Fibroblast of villous mesenchyme (primary cell): ENCODE measurements at regions not wholly inside any gene's neighbourhood (a gene's known extent, or its start where the extent isn't known, plus 50 kb on each side); places are given as distances from the start of the nearest gene placed in this dataset.

Source experiments
- DNase-seq: peaks from one replicate; pipeline ENCODE4 v3.0.0-alpha.2; 2010; ENCODE audit warnings: low read depth
- H3K4me3 ChIP-seq: 2 replicates; pipeline ENCODE4 v1.5.1; 2011; ENCODE audit warnings: low read depth, mild to moderate bottlenecking, low read length
- TF ChIP-seq, protein P1 (sequence below): IDR thresholded peaks from 2 replicates; pipeline ENCODE4 v1.5.1; 2012; ENCODE audit warnings: low read depth, mild to moderate bottlenecking, low read length; ENCODE audit not compliant: insufficient read depth

DNA sequence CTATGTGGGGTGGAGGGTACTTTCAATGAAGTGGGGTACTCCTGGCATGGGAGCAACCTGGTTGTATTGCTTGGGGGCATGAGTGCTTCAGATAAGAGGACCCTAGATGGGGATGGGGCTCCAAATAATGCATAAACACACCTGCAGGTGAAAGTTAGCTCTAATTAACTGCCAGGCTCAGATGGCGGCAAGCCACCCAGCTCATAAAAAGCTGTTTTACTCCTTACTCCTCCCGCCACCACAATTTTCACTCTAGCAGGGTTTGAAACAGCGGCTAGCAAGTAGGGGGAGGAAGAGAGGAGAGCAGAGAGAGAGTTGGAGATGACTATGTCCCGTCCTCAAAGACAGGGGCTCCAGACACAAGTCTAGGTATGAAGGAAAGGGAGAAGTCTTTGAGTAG is 117.7 kb upstream of the WSCD1 start:
- H3K4me3 ChIP-seq, result no peak overlapping the region
- TF ChIP-seq, protein P1, sequence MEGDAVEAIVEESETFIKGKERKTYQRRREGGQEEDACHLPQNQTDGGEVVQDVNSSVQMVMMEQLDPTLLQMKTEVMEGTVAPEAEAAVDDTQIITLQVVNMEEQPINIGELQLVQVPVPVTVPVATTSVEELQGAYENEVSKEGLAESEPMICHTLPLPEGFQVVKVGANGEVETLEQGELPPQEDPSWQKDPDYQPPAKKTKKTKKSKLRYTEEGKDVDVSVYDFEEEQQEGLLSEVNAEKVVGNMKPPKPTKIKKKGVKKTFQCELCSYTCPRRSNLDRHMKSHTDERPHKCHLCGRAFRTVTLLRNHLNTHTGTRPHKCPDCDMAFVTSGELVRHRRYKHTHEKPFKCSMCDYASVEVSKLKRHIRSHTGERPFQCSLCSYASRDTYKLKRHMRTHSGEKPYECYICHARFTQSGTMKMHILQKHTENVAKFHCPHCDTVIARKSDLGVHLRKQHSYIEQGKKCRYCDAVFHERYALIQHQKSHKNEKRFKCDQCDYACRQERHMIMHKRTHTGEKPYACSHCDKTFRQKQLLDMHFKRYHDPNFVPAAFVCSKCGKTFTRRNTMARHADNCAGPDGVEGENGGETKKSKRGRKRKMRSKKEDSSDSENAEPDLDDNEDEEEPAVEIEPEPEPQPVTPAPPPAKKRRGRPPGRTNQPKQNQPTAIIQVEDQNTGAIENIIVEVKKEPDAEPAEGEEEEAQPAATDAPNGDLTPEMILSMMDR, result no peak
- no peak for DNase-seq

DNA sequence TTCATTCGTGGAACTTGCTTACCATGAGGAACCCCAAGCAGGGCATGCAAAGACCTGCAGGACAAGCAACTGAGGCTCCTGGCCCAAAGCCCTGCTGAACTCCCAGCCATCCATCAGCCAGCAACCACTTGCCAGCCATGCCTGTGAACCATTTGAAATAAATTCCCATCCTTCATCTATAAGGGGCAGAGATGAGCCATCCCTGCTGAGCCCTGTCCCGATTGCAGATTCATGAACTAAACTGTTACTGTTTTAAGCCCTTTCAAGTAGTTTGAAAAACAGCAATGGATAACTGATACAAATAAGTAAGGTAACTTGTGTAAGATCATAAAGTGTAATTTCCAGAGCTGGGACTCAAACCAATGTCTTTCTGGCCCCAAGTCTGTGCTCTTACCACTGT is 114.4 kb upstream of the WSCD1 start:
- H3K4me3 ChIP-seq, result no peak overlapping the region
- TF ChIP-seq, protein P1, result no peak
- no peak for DNase-seq

DNA sequence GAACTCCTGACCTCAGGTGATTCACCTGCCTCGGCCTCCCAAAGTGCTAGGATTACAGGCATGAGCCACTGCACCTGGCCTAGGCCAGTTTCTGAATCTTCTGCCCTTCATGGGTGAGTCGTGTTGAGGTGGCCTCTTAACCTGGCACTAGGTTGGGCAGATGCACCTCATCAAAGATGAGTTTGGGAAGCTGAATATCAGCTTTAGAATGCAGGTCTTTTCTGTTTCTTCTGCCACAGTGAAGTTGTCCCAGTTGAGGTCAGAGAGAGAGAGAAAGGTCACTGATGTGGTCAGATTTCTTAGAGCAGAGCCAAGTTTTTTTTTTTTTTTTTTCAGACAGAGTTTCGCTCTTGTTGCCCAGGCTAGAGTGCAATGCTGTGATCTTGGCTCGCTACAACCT is 111.3 kb upstream of the WSCD1 start:
- H3K4me3 ChIP-seq, result no peak overlapping the region
- no peak for DNase-seq
- TF ChIP-seq, protein P1, result no peak

DNA sequence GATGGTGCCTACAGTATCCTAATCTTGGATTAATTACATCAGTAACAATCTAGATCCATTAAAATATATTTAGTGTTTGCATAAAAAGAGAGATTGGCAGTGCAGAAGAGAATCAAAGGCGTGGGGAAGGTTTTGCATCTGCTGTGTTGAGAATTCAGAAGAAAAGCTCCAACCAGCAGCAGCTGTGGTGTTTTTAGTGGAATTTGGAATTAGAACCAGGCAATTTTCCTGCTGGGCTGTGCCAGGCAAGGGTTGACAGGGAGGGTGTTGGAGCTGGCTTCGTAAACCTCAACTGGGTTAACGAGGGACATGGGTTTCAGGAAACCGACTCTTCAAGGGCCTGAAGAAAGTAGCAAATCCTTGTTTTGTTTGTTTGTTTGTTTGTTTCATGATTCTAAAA is 107.8 kb upstream of the WSCD1 start:
- TF ChIP-seq, protein P1, result no peak
- no peak overlapping the region for H3K4me3 ChIP-seq
- no peak for DNase-seq

DNA sequence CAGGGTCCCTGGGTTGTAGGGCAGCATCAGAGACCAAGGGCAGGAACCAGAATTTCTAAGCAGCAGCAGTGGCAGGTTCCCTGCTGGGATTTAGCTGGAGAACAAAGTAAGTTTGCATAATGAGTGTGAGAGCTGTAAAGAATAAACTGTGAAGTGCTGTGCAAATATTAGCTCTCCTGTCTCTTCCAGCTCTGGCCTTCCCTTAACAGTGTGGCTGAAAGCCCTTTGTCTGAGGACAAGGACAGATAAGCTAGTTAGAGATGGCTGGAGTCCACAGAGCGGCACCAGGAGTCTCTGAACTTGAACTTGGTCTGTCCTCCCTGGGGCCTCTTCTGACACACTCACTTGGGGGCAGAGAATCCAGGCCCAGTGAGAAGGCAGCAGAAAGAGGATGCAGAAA is 98.2 kb upstream of the WSCD1 start:
- no peak overlapping the region for H3K4me3 ChIP-seq
- no peak for DNase-seq
- TF ChIP-seq, protein P1, result no peak

DNA sequence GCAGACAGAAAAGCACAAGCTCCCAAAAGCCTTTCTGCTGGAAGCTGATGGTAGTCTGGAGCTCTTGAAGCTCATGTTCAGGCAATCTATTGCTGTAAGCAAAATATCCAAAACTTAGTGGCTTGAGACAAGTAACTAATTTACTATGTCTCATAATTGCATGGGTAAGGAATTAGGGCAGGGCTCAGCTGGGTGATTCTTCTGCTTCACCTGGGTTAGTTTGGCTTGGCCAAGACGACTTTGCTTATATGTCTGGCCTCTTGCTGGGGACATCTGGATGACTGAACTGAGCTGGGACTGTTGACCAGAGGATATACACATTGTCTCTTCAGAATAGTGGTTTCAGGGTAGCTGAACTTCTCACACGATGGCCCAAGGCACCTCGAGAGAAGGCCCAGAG is 96.8 kb upstream of the WSCD1 start:
- no peak for DNase-seq
- TF ChIP-seq, protein P1, result no peak
- H3K4me3 ChIP-seq, result no peak overlapping the region

DNA sequence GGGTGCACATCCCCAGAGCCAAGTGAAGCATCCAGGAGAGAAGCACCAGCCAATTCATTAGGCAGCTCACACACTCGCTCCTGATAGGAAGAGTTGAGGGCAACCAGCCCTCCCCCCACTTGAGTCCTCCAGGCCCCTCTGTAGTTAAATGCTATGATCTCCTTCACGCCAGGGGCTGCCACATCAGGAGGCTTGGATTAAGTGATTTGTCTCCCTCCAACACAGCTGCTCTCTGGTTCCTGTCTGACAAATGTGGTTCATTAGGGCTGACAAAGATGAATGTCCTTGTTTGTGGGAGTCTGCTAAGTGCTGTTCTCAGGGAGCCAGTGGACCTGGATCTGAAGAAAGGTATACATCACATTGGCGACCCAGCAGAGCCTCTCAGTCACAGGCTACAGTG is 94.5 kb upstream of the WSCD1 start:
- TF ChIP-seq, protein P1, result no peak
- no peak for DNase-seq
- no peak overlapping the region for H3K4me3 ChIP-seq
